H1 (cell line): ENCODE measurements at regions not wholly inside any gene's neighbourhood (a gene's known extent, or its start where the extent isn't known, plus 50 kb on each side); places are given as distances from the start of the nearest gene placed in this dataset.

ENCODE experiments used
- CTCF ChIA-PET: fragments of 300-600 bp; sonication (Branson Sonifier 250); formaldehyde crosslinking; loops from one replicate; lab custom pipeline; 2021; ENCODE audit not compliant: partially characterized antibody; lab: Charles Lee
- POLR2A ChIA-PET: fragments of 300-600 bp; sonication (Branson Sonifier 250); formaldehyde crosslinking; loops from one replicate; lab custom pipeline; 2021; ENCODE audit warnings: inconsistent platforms; ENCODE audit not compliant: partially characterized antibody; lab: Charles Lee
- DNase-seq, 2 experiments: peaks; one replicate each; pipeline versions ENCODE4 v3.0.0 to v3.0.0-alpha.2; 2010 to 2022; ENCODE audit warnings: low spot score in 2 of 2, low read depth in 1 of 2, mixed read lengths in 1 of 2
- FAIRE-seq: peaks from 2 replicates; lab custom pipeline; 2011; peaks lifted over from hg19 to GRCh38; lab: Jason Lieb, UNC
- H2AFZ ChIP-seq: 2 replicates; pipeline ENCODE4 v1.8.1; 2012; ENCODE audit warnings: low read length, inconsistent platforms
- H2AK5ac ChIP-seq: 2 replicates; pipeline ENCODE4 v1.6.1; 2013; ENCODE audit warnings: low read depth, low read length
- H2BK120ac ChIP-seq: replicated peaks from 2 replicates; pipeline ENCODE3; 2013; ENCODE audit warnings: low read depth, low read length, inconsistent platforms
- H2BK12ac ChIP-seq: 2 replicates; pipeline ENCODE4 v1.6.1; 2013; ENCODE audit warnings: low read depth, low read length
- H2BK15ac ChIP-seq: 2 replicates; pipeline ENCODE4 v1.6.1; 2013; ENCODE audit warnings: low read length
- H2BK20ac ChIP-seq: 2 replicates; pipeline ENCODE4 v1.6.1; 2013; ENCODE audit warnings: low read length
- H2BK5ac ChIP-seq: 2 replicates; pipeline ENCODE4 v1.6.1; 2013; ENCODE audit warnings: low read depth, low read length
- H3K14ac ChIP-seq: 2 replicates; pipeline ENCODE4 v1.6.1; 2013; ENCODE audit warnings: inconsistent platforms; ENCODE audit not compliant: insufficient read length
- H3K18ac ChIP-seq: 2 replicates; pipeline ENCODE4 v1.6.1; 2013; ENCODE audit warnings: low read length; ENCODE audit errors: extremely low read depth
- H3K23ac ChIP-seq: 2 replicates; pipeline ENCODE4 v1.6.1; 2013; ENCODE audit warnings: inconsistent platforms; ENCODE audit not compliant: insufficient read length
- H3K23me2 ChIP-seq: 2 replicates; pipeline ENCODE4 v1.6.1; 2013; ENCODE audit warnings: low read depth, low read length
- H3K27ac ChIP-seq: 2 replicates; pipeline ENCODE4 v1.6.1; 2011; ENCODE audit warnings: low read depth, low read length, inconsistent platforms
- H3K27me3 ChIP-seq, 4 experiments: replicated peaks in 1 of 4; 1 replicate in 1 of 4; 2 replicates in 3 of 4; pipeline versions ENCODE4 v1.6.1 to v1.8.1; 2011 to 2013; ENCODE audit warnings: low read length in 3 of 4, mild to moderate bottlenecking in 3 of 4, inconsistent platforms in 2 of 4, mixed read lengths in 2 of 4, moderate library complexity in 1 of 4; ENCODE audit not compliant: control insufficient read depth in 3 of 4, insufficient read depth in 3 of 4; ENCODE audit errors: extremely low read depth in 1 of 4
- H3K36me3 ChIP-seq, 4 experiments: 2 replicates each; pipeline versions ENCODE4 v1.6.1 to v1.8.1; 2011 to 2013; ENCODE audit warnings: mild to moderate bottlenecking in 4 of 4, low read length in 3 of 4, moderate library complexity in 2 of 4, control low read depth in 1 of 4, inconsistent platforms in 1 of 4; ENCODE audit not compliant: insufficient read depth in 4 of 4, control insufficient read depth in 2 of 4
- H3K4ac ChIP-seq: replicated peaks from 2 replicates; pipeline ENCODE3; 2013; ENCODE audit warnings: low read length, low read depth, mixed read lengths, inconsistent platforms; ENCODE audit not compliant: insufficient read length
- H3K4me1 ChIP-seq, 4 experiments: replicated peaks in 1 of 4; 1 replicate in 1 of 4; 2 replicates in 3 of 4; pipeline versions ENCODE4 v1.6.1 to v1.8.1; 2011 to 2013; ENCODE audit warnings: low read length in 3 of 4, inconsistent platforms in 2 of 4, mixed read lengths in 1 of 4; ENCODE audit not compliant: insufficient read depth in 4 of 4, control insufficient read depth in 3 of 4
- H3K4me2 ChIP-seq, 2 experiments: 2 replicates each; pipeline versions ENCODE4 v1.6.1 to v1.8.1; 2011 to 2013; ENCODE audit warnings: low read depth in 2 of 2, low read length in 2 of 2, control low read depth in 1 of 2, inconsistent platforms in 1 of 2, mild to moderate bottlenecking in 1 of 2; ENCODE audit not compliant: insufficient read depth in 1 of 2
- H3K4me3 ChIP-seq, 4 experiments: fragments of 200-600, 300-600 bp in 1 of 4; sonication (generic), shearing (Covaris generic), sonication (Bioruptor Twin) in 1 of 4; 2 replicates each; pipeline versions ENCODE4 v1.5.1 to v1.8.1; 2011 to 2016; ENCODE audit warnings: low read length in 4 of 4, low read depth in 3 of 4, control low read depth in 2 of 4, inconsistent platforms in 2 of 4, mild to moderate bottlenecking in 2 of 4, mixed read lengths in 1 of 4, moderate library complexity in 1 of 4; ENCODE audit not compliant: insufficient read depth in 2 of 4; ENCODE audit errors: extremely low read depth in 1 of 4
- H3K56ac ChIP-seq: replicated peaks from 2 replicates; pipeline ENCODE3; 2013; ENCODE audit warnings: low read depth, mild to moderate bottlenecking, mixed read lengths, low read length, inconsistent platforms; ENCODE audit not compliant: insufficient read length
- H3K79me1 ChIP-seq: 2 replicates; pipeline ENCODE4 v1.6.1; 2013; ENCODE audit warnings: low read depth, low read length, control low read depth
- H3K79me2 ChIP-seq, 2 experiments: 2 replicates each; pipeline versions ENCODE4 v1.6.1 to v1.8.1; 2012 to 2013; ENCODE audit warnings: low read length in 2 of 2, mild to moderate bottlenecking in 2 of 2, inconsistent platforms in 1 of 2; ENCODE audit not compliant: insufficient read depth in 2 of 2, control insufficient read depth in 1 of 2
- H3K9ac ChIP-seq, 4 experiments: replicated peaks in 1 of 4; 1 replicate in 1 of 4; 2 replicates in 3 of 4; pipeline versions ENCODE4 v1.6.1 to v1.8.1; 2011 to 2013; ENCODE audit warnings: low read depth in 3 of 4, low read length in 3 of 4, control low read depth in 2 of 4, mild to moderate bottlenecking in 2 of 4, moderate library complexity in 2 of 4, inconsistent platforms in 1 of 4; ENCODE audit errors: extremely low read depth in 1 of 4
- H3K9me3 ChIP-seq, 2 experiments: 2 replicates each; pipeline versions ENCODE4 v1.6.1 to v1.8.1; 2012 to 2013; ENCODE audit warnings: mild to moderate bottlenecking in 2 of 2, moderate library complexity in 2 of 2, control low read depth in 1 of 2, inconsistent platforms in 1 of 2, low read depth in 1 of 2, low read length in 1 of 2, mixed read lengths in 1 of 2; ENCODE audit not compliant: insufficient read depth in 2 of 2
- H4K20me1 ChIP-seq, 2 experiments: replicated peaks in 1 of 2; 2 replicates each; pipeline versions ENCODE3 to v1.8.1; 2011 to 2013; ENCODE audit warnings: inconsistent platforms in 2 of 2, low read length in 2 of 2, mild to moderate bottlenecking in 1 of 2; ENCODE audit not compliant: insufficient read depth in 2 of 2, control insufficient read depth in 1 of 2
- H4K5ac ChIP-seq: 2 replicates; pipeline ENCODE4 v1.6.1; 2013; ENCODE audit warnings: low read length, low read depth, mixed read lengths, inconsistent platforms; ENCODE audit not compliant: insufficient read length
- H4K8ac ChIP-seq: 2 replicates; pipeline ENCODE4 v1.8.0; 2013; ENCODE audit warnings: mild to moderate bottlenecking, moderate library complexity, low read length, inconsistent platforms; ENCODE audit not compliant: insufficient read depth; ENCODE audit errors: extremely low read depth
- H4K91ac ChIP-seq: replicated peaks from 2 replicates; pipeline ENCODE3; 2013; ENCODE audit warnings: low read length, mixed read lengths, inconsistent platforms; ENCODE audit not compliant: insufficient read length
- GABPA ChIP-seq: IDR thresholded peaks from 2 replicates; pipeline ENCODE4 v1.6.1; 2011; ENCODE audit warnings: mild to moderate bottlenecking, low read length, moderate library complexity, borderline replicate concordance; ENCODE audit not compliant: insufficient read depth
- KDM4A ChIP-seq: IDR thresholded peaks from one replicate; pipeline ENCODE4 v1.7.1; 2012; ENCODE audit warnings: low read depth, mild to moderate bottlenecking, moderate library complexity, low read length, inconsistent platforms; ENCODE audit not compliant: severe bottlenecking
- KDM5A ChIP-seq: fragments of 200-600 bp; IDR thresholded peaks from 2 replicates; pipeline ENCODE4 v1.7.1; 2012; ENCODE audit warnings: mild to moderate bottlenecking, low read length, inconsistent platforms, mixed read lengths
- POLR2AphosphoS5 ChIP-seq: IDR thresholded peaks from 2 replicates; pipeline ENCODE4 v1.6.1; 2011; ENCODE audit warnings: low read depth, low read length
- SIRT6 ChIP-seq: IDR thresholded peaks from one replicate; pipeline ENCODE4 v1.7.1; 2012; ENCODE audit warnings: low read length, inconsistent platforms
- TAF1 ChIP-seq: IDR thresholded peaks from 2 replicates; pipeline ENCODE4 v1.6.1; 2011; ENCODE audit warnings: mild to moderate bottlenecking, low read depth, low read length
- YY1 ChIP-seq: IDR thresholded peaks from 2 replicates; pipeline ENCODE4 v1.6.1; 2011; ENCODE audit warnings: low read depth, mild to moderate bottlenecking, low read length
- TF ChIP-seq, protein P1 (sequence below): IDR thresholded peaks from 2 replicates; pipeline ENCODE4 v1.6.1; 2011; ENCODE audit warnings: low read depth, mild to moderate bottlenecking, low read length; ENCODE audit not compliant: insufficient read depth

DNA sequence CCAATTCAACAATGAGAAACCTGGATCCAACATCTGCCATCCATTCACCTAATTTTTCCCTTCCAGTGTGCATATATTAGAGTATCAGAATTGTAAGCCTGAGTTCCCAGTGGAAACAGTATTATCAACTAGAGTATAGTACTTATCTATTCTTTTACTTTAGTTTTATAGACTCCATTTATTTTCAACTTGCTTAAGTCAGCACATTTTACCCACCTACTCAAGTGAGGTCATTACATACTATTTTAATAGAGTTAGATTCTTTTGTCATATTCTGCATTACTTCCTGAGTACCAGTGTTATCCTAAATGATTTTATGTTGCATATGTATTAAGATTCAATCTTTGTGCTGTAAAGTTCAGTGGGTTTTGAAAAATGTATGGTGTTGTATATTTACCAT lies 1393.3 kb downstream of the MAT2B start:
- Histone ChIP-seq H2BK20ac (no peak overlapping the region), H3K9me3 (peaks cover 0 to 3% of the 10 kb centered on the region in 2 experiments; a peak in 2 of 4 replicates), H3K79me1 (no peaks in the 10 kb centered on the region), H3K27ac (no peak overlapping the region), H3K4ac (no peak overlapping the region), H2BK5ac (no peak overlapping the region), H3K14ac (no peak overlapping the region), H4K91ac (no peak overlapping the region), H2AK5ac (no peak overlapping the region), H4K5ac (no peak overlapping the region), H3K23ac (no peak overlapping the region), H4K8ac (no peak overlapping the region), H4K20me1 (no peaks in the 10 kb centered on the region), H2AFZ (no peak overlapping the region), H3K4me1 (no peaks in the 10 kb centered on the region), H3K27me3 (no peaks in the 10 kb centered on the region), H3K4me3 (no peak overlapping the region), H2BK12ac (no peak overlapping the region), H3K4me2 (no peak overlapping the region), H3K23me2 (no peaks in the 10 kb centered on the region), H2BK120ac (no peak overlapping the region), H3K79me2 (no peaks in the 10 kb centered on the region), H3K36me3 (no peaks in the 10 kb centered on the region; a peak in 1 of 8 replicates), H2BK15ac (no peak overlapping the region), H3K18ac (no peak overlapping the region), H3K9ac (no peak overlapping the region), H3K56ac (no peak overlapping the region)
- DNase-seq (no peak), FAIRE-seq (no peak)
- TF ChIP-seq POLR2AphosphoS5 (no peak), KDM4A (no peak), YY1 (no peak), KDM5A (no peak), SIRT6 (no peak), GABPA (no peak), TAF1 (no peak)
- TF ChIP-seq, protein P1, sequence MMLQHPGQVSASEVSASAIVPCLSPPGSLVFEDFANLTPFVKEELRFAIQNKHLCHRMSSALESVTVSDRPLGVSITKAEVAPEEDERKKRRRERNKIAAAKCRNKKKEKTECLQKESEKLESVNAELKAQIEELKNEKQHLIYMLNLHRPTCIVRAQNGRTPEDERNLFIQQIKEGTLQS = no peak
- POLR2A ChIA-PET = no interaction called here
- CTCF ChIA-PET = no interaction called here
